ENCODE measurements at regions not wholly inside any gene's neighbourhood (a gene's known extent, or its start where the extent isn't known, plus 50 kb on each side); places are given as distances from the start of the nearest gene placed in this dataset.
A peak's percentile ranks its signal among the peaks of the same experiment; 100 is the strongest.
"Not testable (repeated sequence)": the region's sequence is repeated elsewhere in the genome, so short reads cannot be mapped to it uniquely, and the experiment has no call there.

- DNase-seq = not testable (repeated sequence)
Measured at GRCh38 chr3:195999176-195999575, 82.7 kb downstream of the TFRC start.

GRCh38 chr3:195996314-195996713, 85.6 kb downstream of the TFRC start:
- not testable (repeated sequence) for DNase-seq

GRCh38 chr3:195994343-195994742, 86.0 kb upstream of the TNK2 start:
- DNase-seq = peak; percentile 33

GRCh38 chr3:195993671-195994070, 85.3 kb upstream of the TNK2 start:
- DNase-seq = not testable (repeated sequence)

- DNase-seq = not testable (repeated sequence)
Measured at GRCh38 chr3:195992956-195993595, 84.7 kb upstream of the TNK2 start.

- not testable (repeated sequence) for DNase-seq
Measured at GRCh38 chr3:195991986-195992385, 83.6 kb upstream of the TNK2 start.

GRCh38 chr3:195991243-195991642, 82.9 kb upstream of the TNK2 start:
- not testable (repeated sequence) for DNase-seq

GRCh38 chr3:195990841-195991174, 82.5 kb upstream of the TNK2 start:
- DNase-seq = not testable (repeated sequence)

- peak; percentile 90 for DNase-seq
Measured at GRCh38 chr3:195989921-195990840, 81.8 kb upstream of the TNK2 start.

GRCh38 chr3:195989197-195989920, 81.0 kb upstream of the TNK2 start:
- peak; percentile 26 for DNase-seq

GRCh38 chr3:195988764-195989163, 80.4 kb upstream of the TNK2 start:
- not testable (repeated sequence) for DNase-seq

- DNase-seq = not testable (repeated sequence)
Measured at GRCh38 chr3:195987001-195987400, 78.7 kb upstream of the TNK2 start.

GRCh38 chr3:195986576-195986975, 78.2 kb upstream of the TNK2 start:
- not testable (repeated sequence) for DNase-seq

GRCh38 chr3:195985348-195985920, 77.1 kb upstream of the TNK2 start:
- DNase-seq = not testable (repeated sequence)

GRCh38 chr3:195984392-195985030, 76.2 kb upstream of the TNK2 start:
- DNase-seq = not testable (repeated sequence)

- DNase-seq = not testable (repeated sequence)
Measured at GRCh38 chr3:195983880-195984279, 75.5 kb upstream of the TNK2 start.

- not testable (repeated sequence) for DNase-seq
Measured at GRCh38 chr3:195982754-195983153, 74.4 kb upstream of the TNK2 start.

GRCh38 chr3:195981778-195982177, 73.4 kb upstream of the TNK2 start:
- not testable (repeated sequence) for DNase-seq

GRCh38 chr3:195979877-195980276, 71.5 kb upstream of the TNK2 start:
- not testable (repeated sequence) for DNase-seq

GRCh38 chr3:195978585-195978984, 70.2 kb upstream of the TNK2 start:
- DNase-seq = not testable (repeated sequence)

- DNase-seq = not testable (repeated sequence)
Measured at GRCh38 chr3:195976876-195977275, 68.5 kb upstream of the TNK2 start.

GRCh38 chr3:195974281-195974680, 65.9 kb upstream of the TNK2 start:
- DNase-seq = not testable (repeated sequence)

Measured in EL (cell line).